ENCODE measurements at regions not wholly inside any gene's neighbourhood (a gene's known extent, or its start where the extent isn't known, plus 50 kb on each side); places are given as distances from the start of the nearest gene placed in this dataset.

GRCh38 chr10:110436554-110437350 lies 61.0 kb upstream of the DUSP5 start:
- DNase-seq (ENCODE audit: low read depth) = no peak

- no peak for DNase-seq (ENCODE audit: low read depth)
Measured at GRCh38 chr10:110437351-110437605, 60.4 kb upstream of the DUSP5 start.

- no peak for DNase-seq (ENCODE audit: low read depth)
Measured at GRCh38 chr10:110437761-110438341, 59.9 kb upstream of the DUSP5 start.

GRCh38 chr10:110442746-110443145 lies 55.0 kb upstream of the DUSP5 start:
- no peak for DNase-seq (ENCODE audit: low read depth)

GRCh38 chr10:110443239-110444003 lies 54.3 kb upstream of the DUSP5 start:
- DNase-seq (ENCODE audit: low read depth) = no peak

- DNase-seq (ENCODE audit: low read depth) = no peak
Measured at GRCh38 chr10:110444004-110444337, 53.7 kb upstream of the DUSP5 start.

- no peak for DNase-seq (ENCODE audit: low read depth)
Measured at GRCh38 chr10:110445871-110446270, 51.8 kb upstream of the DUSP5 start.

GRCh38 chr10:110446277-110446676 lies 51.4 kb upstream of the DUSP5 start:
- no peak for DNase-seq (ENCODE audit: low read depth)

GRCh38 chr10:110446954-110447608 lies 50.6 kb upstream of the DUSP5 start:
- no peak for DNase-seq (ENCODE audit: low read depth)

- DNase-seq (ENCODE audit: low read depth) = no peak
Measured at GRCh38 chr10:110447886-110448285, 49.8 kb upstream of the DUSP5 start.

All from stimulated activated CD8-positive, alpha-beta memory T cell treated with anti-CD3 and anti-CD28 coated beads, Interleukin-12 subunit alpha, Interleukin-12 subunit beta, amount 100 ng/mL, for 1 hour (primary cell).